ENCODE measurements at regions not wholly inside any gene's neighbourhood (a gene's known extent, or its start where the extent isn't known, plus 50 kb on each side); places are given as distances from the start of the nearest gene placed in this dataset.
"Not testable (repeated sequence)": the region's sequence is repeated elsewhere in the genome, so short reads cannot be mapped to it uniquely, and the experiment has no call there.

DNA sequence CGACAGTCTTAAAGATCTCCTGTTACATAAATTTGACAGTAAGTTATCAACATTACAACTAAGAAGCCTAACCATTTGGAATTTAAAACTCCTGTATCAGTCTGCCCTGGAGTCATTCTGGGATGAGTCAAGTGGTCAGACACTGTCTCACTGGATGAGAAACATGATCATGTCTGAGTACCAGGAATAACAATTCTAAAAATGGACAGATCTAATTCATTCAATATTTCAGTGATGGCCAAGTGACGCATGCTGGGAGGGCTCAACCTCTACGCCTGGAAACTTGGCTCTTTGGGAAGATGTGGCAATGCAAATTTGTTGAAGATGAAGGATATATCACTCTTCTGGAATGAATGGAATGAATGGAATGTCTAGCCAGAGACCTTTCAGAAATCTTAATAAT, 1427.2 kb downstream of the STIM2 start:
- DNase-seq (ENCODE audit: low spot score), result no peak

DNA sequence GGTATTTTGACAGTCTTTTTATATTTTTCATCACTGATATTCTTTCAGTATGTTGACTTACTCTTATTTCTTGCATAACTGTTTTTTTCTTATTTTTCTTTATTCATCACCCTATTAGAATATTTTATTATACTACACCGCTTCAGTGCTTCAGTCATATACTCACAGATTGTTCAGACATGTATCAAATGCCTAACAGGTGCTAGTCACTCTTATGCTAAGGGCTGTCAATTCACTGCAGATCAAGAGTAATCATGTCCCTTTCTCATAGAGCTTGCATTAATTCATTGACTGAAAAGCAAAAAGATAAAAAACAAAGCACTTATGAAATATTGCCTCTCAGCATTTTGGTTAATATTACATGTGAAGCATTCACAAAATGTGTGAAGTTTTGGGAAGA, 1435.6 kb downstream of the STIM2 start:
- DNase-seq (ENCODE audit: low spot score), result no peak

GRCh38 chr4:28310926-28311325, 1450.3 kb downstream of the STIM2 start:
- DNase-seq (ENCODE audit: low spot score), result no peak

- not testable (repeated sequence) for DNase-seq (ENCODE audit: low spot score)
Observed at GRCh38 chr4:28312497-28312896, 1451.9 kb downstream of the STIM2 start.

- DNase-seq (ENCODE audit: low spot score), result no peak
Observed at GRCh38 chr4:28313729-28314713, 1453.4 kb downstream of the STIM2 start.

DNA sequence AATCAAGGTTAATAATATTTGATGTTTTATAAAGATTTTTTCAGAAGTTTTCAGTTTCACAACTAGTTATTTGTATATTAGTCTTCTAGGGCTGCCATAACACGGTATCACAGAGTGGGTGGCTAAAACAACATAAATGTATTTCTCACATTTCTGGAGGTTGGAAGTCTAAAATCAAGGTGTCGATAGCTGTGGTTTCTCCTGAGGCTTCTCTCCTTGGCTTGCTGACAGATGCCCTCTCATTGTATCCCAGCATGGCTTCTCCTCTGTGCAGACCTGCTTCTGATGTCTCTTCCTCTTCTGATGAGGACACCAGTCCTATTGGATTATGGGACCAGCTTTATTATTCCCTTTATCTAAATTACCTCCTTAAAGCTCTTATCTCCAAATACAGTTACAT, 1456.6 kb downstream of the STIM2 start:
- no peak for DNase-seq (ENCODE audit: low spot score)

- no peak for DNase-seq (ENCODE audit: low spot score)
Observed at GRCh38 chr4:28334249-28334648, 1473.6 kb downstream of the STIM2 start.

GRCh38 chr4:28341784-28342183, 1481.1 kb downstream of the STIM2 start:
- DNase-seq (ENCODE audit: low spot score), result no peak

DNA sequence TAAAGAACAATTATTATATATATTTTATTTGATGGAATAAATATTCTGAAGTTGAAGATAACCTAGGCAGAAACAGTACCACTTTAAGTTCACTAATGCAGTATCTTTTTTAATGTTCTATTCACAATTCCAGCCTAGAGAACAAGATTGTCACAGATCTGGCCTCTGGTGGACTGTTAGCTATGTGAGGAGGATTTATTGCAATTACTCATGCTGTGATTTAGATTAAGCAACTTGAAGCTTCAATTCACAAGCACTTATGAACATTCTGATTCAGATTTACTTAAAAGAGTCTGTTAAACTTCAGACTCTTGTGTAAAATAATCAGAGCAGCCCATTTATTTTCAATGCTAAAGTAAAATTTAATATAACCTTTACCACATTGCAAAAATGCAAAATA, 1489.8 kb downstream of the STIM2 start:
- DNase-seq (ENCODE audit: low spot score), result no peak

DNA sequence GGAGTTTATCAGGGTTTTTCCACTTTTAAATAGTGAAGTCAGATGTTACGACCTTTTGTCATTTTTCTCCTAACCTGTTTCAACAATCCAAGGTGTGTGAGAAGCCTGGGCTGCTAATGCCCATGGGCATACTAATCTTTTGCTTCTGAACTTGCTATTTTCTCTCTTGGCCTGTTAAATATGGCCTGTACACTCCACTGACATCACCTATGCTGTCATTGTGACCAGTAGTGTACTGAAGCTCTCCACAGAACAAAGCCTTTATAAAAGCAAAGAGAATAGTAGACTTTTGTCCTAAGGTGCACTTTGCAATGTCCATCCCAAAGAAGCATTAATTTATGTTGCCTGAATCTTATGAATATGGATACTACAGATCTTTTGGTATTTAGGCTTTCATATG, 1490.5 kb downstream of the STIM2 start:
- DNase-seq (ENCODE audit: low spot score), result no peak

DNA sequence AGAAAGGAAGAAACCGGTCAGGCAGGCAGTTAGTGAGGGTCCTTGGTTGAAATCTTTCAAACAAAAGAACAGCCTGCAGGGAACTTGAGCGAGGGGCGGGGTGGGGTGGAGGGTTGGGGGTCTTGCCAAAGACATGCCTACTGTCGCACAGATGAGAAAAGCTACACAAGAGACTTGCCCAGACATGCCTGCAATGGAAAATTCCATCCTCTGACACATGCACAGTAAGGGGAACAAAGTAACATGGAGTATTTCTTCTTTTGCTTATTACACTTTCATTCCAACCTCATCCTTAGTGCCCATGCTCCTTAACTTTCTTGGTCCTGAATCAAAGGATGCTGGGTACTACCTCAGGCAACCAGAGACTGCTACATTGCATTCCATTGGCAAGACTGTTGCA, 1491.2 kb downstream of the STIM2 start:
- no peak for DNase-seq (ENCODE audit: low spot score)

DNA sequence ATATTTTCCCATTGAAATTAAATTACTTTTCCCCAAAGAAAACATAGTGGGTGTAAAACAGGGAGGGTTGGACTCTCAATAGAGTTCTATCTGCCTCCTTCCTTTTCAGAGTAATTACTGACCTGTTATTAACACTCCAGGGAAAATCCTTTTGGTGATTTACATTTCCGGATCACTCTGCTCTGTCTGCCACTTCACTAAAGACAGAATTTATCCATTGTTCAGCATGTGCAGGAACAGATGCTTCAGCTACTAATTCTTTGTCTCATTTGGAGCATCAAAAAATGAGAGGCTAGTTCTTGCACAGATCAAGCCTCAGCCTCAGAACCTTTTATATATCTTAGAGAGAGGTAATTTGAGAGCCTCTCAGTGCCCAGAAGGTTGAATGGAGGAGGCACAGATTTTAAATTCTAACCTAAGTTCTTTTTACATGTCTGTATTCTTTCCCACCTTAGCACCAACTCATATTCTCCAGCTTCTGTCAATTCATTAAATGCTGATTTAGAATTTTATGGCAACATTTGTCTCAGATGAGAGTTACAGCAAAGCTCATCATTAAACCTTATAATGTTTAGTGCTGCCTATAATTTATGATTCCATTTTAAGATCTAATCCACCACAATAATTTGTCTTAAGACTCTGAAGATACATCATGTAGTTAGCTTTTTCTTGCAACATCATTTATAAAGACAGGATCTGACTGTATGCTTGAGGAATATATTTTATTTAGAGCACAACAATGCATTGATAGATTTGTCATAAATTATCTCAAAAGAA, 1494.4 kb downstream of the STIM2 start:
- peak; percentile 8 for DNase-seq (ENCODE audit: low spot score)

GRCh38 chr4:28357990-28358389, 1497.3 kb downstream of the STIM2 start:
- peak; percentile 62 for DNase-seq (ENCODE audit: low spot score)

GRCh38 chr4:28358606-28359005, 1498.0 kb downstream of the STIM2 start:
- no peak for DNase-seq (ENCODE audit: low spot score)

GRCh38 chr4:28360681-28361080, 1500.0 kb downstream of the STIM2 start:
- no peak for DNase-seq (ENCODE audit: low spot score)

- no peak for DNase-seq (ENCODE audit: low spot score)
Observed at GRCh38 chr4:28362169-28362568, 1501.5 kb downstream of the STIM2 start.

DNA sequence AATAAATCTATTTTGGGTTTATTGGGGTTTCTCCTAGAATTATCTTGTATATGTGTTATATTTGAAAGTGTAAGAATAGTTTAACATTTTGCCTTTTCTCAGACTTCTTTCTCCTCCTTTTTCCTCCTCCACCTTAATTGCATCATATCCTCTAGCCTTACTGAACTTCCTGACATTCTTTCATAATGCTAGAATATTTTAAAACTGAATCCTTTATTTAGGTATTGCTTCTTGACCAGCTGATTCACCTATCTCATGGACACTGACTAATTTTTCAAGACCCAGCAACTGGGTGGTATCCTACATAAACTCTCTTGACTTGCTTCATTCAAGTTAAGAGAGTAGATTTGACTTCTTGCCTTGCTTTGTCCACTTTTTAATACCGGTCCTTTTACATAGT, 1508.9 kb downstream of the STIM2 start:
- no peak for DNase-seq (ENCODE audit: low spot score)

- DNase-seq (ENCODE audit: low spot score), result no peak
Observed at GRCh38 chr4:28373191-28373590, 1512.5 kb downstream of the STIM2 start.

- no peak for DNase-seq (ENCODE audit: low spot score)
Observed at GRCh38 chr4:28373601-28374000, 1513.0 kb downstream of the STIM2 start.

- DNase-seq (ENCODE audit: low spot score), result no peak
Observed at GRCh38 chr4:28378109-28378830, 1517.6 kb downstream of the STIM2 start.

- no peak for DNase-seq (ENCODE audit: low spot score)
Observed at GRCh38 chr4:28385801-28386200, 1525.2 kb downstream of the STIM2 start.

- no peak for DNase-seq (ENCODE audit: low spot score)
Observed at GRCh38 chr4:28386776-28387175, 1526.1 kb downstream of the STIM2 start.

Data from Ammon's horn (tissue), 1 donor.